OCI-M2 (cell line): ENCODE measurements at regions not wholly inside any gene's neighbourhood (a gene's known extent, or its start where the extent isn't known, plus 50 kb on each side); places are given as distances from the start of the nearest gene placed in this dataset.
"Not testable (repeated sequence)": the region's sequence is repeated elsewhere in the genome, so short reads cannot be mapped to it uniquely, and the experiment has no call there.

Source experiments
- DNase-seq: peaks from one replicate; lab custom pipeline; 2025; ENCODE audit not compliant: unreplicated experiment; lab: John Stamatoyannopoulos, UW

DNA sequence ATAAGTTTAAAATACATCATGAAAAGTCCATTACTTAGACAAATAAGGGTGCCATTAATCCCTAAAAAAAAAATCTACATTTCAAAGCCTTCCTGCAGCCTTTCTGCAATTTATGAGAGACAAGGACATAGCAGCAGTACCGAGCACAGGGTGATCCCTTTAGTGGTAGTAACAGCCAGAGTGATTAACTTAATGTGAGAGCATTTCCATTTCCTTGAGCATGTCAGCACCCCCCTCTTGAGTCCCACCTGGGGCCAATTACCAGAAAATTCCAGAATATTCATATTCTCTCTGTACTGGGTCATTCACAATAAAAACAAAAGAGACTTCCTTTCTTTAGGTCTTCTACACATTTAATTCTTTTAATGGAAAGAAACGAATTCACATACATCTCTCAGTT lies 546.9 kb upstream of the CCDC54 start:
- no peak for DNase-seq

DNA sequence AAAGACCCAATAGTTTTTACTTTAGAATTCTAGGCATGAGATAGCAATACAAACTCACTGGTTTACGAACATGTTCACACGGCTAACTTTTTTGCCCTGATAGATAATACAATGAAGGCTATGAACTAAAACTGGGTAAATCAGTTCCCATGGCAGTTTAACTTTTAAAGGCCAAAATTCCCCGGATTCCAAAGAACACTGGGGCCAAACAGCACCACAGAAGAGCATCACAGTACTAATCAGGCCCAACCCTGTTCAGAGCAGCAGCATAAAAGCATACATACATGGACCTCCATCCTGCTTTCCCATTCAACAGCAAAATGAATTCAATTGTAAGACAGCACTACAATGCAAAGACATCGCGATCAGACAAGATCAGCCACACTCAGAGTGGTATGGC lies 540.3 kb upstream of the CCDC54 start:
- no peak for DNase-seq

DNA sequence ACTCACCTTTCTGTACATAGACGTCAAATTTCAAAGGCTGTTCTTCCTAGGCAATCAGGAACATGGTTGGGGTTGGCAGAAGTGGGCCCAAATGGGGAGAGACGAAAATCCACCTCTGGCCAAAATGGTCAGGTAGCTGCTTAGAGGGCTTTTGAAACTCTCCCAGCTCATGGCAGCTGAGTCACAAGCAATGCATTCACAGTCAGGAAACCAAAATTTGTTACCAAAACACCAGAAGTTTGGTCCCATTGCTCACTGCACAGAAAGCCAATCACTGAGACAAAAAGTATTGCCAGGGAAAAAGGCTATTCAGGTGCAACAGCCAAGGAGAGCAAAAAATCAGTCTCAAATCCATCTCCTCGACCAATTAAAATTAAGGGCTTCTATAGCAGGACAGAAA lies 539.6 kb upstream of the CCDC54 start:
- no peak for DNase-seq

DNA sequence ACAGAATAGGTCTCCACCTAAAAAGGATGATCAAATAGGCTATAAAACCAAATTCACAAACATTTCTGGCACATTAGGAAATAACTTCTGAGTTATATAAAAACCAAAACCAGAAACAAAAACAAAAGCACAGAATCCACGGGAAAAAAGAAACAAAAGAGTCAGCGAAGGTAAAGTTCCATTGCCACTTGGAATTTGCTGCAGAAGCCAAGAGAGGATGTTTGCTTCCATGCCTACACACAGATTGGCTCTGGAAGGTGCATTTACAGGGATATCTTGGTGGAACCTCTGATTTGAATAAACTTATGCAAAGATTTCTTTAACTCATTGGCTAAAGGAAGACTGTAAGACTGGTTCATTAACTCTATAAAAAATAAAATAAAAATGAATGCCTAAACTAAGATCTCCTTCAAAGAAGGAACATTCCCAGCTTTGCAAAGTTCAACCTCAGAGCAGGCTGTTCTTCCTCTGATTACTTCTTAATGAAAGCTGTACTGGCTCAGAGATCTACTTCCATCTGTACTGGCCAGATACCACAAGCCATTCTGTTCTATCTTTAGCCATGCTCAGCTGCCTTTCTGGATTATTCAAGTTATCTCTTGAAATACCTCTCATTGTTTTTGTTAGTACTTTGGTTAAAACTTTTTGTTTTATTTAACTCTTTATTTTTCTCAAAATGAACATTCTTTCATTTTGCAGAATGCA lies 537.5 kb upstream of the CCDC54 start:
- DNase-seq = no peak

DNA sequence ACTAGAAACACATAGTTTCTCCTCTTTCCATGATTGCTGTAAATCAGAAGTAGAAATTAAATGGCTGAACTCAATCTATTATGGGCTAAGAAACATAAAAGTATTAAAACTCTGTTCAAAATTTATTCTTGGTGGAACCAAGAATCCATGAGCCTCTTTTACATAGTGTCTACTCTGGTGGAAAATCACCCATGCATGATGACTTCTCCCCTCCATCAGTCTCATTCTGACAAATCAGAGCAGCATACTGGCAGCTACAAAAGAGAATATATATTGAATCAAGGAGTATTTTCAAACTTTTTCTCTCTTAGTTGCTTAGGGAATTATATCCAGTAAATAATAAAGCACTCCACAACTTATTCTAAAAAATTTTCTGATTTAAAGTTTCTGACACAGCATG lies 536.9 kb upstream of the CCDC54 start:
- no peak for DNase-seq

DNA sequence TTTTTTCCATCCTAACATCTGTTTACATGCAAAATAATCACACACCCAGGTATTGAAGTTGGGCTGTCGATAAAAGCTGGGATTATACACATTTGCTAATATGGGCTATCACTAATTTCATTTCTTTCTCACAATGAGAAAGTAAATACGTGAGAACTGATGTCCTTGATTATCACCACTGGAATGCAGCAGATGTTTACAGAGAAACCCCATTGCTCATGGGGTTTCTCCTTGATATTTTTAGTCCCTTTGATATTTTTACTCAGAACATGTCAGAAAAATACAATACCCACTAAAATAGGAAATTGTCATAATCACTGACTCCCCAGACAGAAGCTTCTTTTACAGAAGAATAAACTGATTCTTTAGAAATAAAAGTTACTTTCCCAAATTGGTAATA lies 535.1 kb upstream of the CCDC54 start:
- no peak for DNase-seq

DNA sequence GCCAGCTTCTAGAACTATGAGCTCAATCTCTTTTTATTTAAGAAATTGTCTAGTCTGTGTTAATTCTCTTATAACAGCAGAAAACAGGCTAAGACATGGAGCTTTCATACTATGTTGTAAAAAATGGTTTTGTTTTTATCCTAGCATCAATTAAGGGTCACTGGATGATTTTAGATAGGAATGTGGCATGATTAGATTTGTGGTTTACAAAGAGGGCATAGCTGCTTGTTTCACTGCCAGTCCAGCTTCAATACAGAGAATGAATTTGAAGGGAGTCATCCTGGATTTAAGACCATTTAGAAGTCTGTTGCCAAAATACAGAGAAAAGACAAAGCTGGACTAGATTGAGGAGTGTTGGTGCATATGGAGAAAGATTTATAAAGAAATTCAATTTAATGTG lies 532.6 kb upstream of the CCDC54 start:
- no peak for DNase-seq

DNA sequence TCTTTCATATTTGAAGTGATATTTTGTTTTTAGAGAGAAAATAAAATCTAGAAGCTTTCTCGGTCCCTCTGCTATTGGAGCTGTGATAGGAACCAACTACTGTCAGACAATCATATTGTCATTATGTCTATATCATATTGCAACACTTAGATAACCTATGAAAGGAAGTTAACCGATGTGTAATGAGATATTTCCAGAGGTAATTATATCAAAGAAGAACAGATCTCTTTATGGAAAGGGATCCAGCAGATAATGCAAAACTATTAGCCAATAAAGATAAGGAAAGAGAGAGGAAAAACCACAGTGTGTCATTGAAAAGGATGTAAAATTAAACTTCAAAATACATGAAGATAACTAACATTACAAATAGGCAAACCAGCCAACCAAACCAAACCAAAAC lies 529.1 kb upstream of the CCDC54 start:
- no peak for DNase-seq

DNA sequence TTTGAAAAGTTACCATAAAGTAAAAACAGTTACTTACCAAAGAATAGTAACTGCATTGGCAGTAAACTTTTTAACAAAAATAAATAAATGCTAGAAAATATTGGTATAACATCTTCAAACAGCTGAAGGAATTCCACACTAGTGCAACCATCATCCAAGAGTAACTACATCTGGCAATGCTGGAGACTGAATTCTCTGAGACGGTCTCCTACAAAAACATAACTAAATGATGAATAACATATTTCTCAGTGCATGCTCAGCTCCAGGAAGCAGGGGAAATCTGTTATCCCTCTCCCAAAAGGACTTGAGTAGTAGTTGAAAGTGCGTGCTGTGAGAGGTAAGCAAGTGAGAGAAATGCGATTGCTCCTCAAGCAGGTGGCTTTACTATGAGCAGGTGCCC lies 526.8 kb upstream of the CCDC54 start:
- no peak for DNase-seq

DNA sequence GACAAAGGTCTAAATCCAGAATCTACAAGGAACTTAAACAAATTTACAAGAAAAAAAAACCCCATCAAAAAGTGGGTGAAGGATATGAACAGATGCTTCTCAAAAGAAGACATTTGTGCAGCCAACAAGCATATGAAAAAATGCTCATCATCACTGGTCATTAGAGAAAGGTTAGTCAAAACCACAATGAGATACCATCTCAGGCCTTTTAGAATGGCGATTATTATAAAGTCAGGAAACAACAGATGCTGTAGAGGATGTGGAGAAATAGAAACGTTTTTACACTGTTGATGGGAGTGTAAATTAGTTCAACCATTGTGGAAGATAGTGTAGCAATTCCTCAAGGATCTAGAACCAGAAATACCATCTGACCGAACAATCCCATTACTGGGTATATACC lies 518.9 kb upstream of the CCDC54 start:
- not testable (repeated sequence) for DNase-seq

DNA sequence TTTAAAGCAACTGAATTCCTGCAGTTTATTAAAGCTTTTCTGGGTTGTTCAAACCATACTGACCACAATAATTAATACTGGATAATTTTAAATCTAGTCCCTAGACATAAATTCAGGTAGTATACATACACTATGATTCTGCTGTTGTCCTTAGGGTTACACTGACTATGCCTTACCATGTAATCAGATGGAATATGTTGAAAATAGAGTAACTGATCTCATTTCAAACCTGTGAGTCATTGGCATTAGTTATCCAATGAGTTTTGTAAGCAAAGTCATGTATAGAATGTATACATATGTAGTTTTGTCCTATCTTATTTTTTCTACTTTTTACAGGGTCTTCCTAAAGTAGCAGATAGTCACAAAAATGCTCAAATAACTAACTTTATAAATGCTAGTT lies 517.1 kb upstream of the CCDC54 start:
- DNase-seq = no peak

DNA sequence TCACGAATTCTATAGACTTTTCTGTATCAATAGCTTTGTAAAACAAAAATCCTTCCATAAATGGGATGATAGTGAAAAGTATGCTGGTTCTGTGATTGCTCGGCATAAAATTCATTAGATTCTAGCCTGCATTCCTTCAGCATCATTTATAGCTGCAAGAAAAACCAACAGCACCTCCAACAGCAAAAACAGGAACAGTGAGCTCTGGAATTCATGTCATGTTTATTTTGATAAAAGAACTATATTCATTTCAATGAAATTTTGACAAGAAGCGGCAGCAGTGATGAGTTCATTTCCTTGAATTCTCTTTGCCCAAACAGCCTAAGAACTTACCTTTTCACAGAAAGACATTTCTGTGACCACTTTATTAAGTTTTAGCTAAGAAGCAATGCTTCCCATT lies 515.2 kb upstream of the CCDC54 start:
- DNase-seq = no peak

DNA sequence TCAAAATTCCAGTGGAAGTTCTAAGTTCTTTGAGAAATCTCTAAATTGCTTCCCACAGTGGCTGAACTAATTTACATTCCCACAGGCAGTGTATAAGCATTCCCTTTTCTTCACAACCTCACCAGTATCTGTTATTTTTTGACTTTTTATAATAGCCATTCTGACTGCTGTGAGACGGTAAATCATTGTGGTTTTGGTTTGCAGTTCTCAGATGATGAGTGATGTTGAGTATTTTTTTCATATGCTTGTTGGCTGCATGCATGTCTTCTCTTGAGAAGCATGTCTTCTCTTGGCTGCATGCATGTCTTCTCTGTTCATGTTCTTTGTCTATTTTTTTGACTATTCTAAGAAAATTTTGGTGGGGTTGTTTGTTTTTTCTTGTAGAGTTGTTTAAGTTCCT lies 499.6 kb upstream of the CCDC54 start:
- DNase-seq = no peak

DNA sequence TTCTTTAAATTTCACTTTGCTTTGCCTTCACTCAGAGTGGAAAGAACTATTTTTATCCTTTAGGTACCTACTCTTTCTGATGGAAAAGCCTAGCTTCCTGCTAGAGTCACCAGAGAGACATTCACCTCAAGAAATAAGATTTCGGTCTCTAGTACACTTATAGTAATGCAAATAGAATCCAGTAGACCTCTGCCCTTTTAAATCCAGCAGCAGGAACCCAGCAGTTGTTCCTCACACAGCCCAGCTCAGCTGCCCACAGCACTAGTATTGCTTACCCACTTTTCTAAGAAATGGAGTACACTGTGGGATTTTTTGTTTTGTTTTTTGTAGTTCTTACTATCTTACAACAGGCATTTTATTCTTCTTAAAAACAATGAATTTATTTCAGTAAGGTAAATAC lies 497.0 kb upstream of the CCDC54 start:
- no peak for DNase-seq

DNA sequence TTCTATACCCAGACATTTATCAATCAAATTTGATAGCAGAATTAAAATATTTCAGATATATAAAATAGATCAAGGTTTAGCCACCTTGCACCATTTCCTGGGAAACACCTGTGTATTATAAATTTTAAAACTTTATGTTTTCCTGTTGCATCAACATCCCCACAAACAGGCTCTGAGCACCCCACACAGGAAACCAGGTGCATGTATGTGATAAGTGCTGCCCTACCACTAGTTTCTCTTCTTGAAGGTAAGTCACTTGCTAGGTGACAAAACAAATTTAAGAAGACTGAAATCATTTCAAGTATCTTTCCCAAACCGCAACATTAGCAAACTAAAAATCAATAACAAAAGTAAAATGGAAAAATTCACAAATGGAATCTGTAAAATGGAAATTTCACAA lies 496.1 kb upstream of the CCDC54 start:
- DNase-seq = no peak

DNA sequence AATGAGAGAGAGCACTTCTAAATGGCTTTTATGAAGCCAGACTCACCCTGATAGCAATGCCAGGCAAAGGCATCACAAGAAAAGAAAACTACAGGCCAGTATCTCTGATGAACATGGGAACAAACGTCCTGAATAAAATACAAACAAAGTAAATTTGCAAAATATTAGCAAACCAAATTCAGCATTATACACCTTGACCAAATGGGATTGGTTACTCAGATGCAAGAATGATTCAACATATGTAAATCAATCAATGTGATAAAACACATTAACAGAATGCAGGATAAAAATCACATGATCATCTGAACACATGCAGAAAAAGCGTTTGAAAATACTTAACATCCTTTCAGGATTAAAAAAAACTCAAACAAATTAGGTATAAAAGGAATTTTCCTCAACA lies 494.9 kb upstream of the CCDC54 start:
- DNase-seq = no peak

DNA sequence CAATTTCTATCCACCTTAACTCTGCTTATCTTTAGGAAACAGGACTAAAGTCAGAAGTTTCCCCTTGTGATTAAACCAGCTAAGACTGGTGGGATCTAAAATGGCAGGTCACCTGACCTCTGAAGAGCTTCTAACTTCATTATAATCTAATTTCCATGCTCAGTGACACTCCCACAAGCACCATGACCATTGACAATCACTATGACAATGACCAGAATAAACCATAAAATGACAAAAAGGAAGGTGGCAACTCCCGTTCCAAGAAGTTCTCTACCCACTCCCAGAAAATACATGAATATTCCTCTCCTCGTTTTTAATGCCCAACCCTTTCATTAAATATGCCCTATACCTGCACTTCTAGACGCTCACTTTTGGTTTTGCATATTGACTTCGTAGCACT lies 471.2 kb upstream of the CCDC54 start:
- no peak for DNase-seq

DNA sequence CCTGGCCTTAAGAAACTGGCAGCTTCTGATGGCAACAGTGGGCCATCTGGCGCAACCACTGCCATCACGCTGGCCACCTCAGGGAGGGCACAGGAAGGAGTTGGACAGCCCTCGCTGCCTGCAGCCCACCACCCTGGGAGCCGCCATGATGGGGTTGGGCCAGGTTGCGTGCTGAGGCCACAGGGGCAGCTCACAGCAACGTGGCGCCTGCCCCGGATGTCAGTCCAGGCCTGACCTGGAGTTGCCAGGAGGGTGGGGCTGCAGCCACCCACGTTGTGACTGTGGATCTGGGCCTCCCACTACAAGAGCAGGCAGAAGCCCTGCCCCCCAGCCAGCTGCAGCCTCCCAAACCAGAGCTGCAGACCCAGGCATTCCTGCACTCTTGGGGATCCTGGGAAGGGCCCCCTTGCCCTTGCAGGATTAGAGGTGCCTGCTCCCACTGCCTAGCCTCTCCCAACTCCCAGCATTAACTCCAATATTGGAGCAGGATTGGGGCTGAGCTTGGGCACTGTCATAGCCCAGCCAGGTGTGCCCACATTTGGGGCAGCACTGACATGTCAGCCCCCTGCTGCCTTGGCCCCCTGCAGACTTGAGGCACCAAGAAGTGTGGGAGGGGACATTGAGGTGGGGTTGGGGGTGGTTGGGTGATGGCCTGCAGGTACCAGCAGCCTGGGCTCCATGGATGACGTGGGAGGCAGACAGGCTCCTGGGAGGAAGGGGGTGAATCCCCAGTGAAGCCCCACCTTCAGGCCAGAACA lies 468.9 kb upstream of the CCDC54 start:
- DNase-seq = no peak

DNA sequence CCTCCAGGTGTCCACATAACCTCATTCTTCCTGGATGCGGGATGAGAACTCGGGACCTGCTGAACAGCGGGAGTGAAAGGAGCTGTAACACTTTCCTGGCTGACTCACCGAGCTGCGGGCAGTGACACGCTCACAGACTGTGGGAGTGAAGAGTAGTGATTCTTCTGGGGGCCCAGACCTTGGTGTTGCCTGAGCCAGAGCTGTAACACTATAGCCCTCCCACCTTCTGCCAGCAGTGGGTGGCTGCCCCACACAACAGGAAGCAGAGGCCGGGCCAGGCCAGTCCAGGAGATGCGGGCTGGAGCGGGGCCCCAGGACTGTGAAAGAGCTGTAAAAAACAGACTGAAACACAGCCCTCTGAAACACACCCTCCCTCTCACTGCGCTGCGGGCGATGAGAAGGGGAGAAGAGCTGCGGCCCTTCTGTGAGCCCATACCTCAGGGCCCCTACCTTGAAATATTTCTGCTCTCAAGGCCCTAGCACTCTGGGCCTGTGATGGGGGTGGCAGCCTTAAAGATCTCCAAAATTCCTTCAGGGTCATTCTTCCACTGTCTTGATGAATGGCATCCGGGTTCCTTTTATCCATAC lies 464.0 kb upstream of the CCDC54 start:
- DNase-seq = no peak

DNA sequence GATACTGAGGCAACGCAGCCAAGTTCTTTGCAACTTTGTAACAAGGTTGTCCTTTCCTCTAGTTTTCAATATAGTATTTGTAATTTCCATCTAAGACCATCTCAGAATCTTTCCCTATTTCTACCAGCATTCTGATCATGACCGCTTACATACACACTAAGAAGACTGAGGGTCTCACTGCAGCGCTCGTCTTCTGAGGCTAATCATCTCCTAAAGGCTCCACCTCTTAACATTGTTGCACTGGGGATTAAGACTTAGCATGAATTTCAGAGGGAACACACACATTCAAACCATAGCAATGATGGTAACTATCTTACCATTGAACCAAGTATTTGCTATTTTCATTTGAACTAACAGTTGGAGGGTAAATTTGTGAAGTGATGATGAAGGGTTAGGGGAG lies 463.3 kb upstream of the CCDC54 start:
- DNase-seq = no peak

DNA sequence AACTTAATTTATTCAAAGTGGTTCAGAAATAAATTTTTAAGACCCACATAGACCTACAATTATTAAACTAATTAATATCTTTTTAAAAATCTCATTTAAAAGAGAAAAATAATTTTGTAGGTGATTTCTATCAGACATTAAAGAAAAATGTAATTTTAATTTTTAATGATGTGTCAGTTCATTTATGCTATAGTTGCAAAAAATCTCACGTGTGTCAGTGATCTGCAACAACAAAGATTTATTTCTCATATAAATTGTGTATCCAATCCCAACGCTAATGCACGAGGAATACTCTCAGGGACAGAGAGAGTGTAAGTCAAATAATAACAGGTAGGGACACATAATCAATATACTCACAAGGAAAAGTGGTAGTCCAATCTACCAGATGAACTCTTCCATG lies 456.6 kb upstream of the CCDC54 start:
- no peak for DNase-seq

DNA sequence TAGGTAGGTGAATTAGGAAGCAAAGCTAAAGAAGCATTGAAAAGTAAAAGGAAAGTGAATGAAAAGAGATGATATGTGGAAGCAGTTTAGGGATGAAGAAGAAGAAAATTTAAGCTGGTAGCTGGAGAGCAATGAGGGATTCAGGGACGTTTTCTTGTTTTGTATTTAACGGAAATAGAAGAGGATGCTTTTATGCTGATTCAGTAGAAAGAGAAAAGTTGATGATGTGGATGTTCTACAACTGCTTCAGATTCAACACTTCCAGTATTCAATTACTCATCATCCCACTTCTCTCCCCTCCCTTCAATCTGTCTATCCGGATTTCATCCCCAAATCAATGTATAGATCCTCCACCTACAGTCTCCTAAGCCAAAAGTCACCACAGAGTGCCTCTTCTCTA lies 448.2 kb upstream of the CCDC54 start:
- no peak for DNase-seq

DNA sequence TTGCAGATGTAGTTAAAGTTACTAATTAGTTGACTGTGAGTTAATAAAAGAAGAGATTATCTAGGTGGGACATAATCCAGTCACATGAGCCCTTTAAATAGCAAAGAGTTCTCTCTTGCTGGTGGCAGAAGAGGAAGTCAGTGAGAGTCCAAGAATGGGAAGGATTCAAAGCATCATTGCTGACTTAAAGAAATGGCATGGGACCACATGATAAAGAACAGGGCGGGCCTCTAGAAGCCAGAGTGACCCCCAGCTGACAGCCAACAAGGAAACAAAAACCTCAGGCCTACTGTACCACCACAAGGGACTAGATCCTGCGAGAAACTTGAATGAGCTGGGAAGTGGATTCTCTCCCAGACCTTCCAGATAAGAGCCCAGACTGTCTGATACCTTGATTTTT lies 447.2 kb upstream of the CCDC54 start:
- DNase-seq = no peak
